NB4 (cell line): ENCODE measurements at regions not wholly inside any gene's neighbourhood (a gene's known extent, or its start where the extent isn't known, plus 50 kb on each side); places are given as distances from the start of the nearest gene placed in this dataset.

ENCODE experiments used
- DNase-seq: peaks from one replicate; pipeline ENCODE4 v3.0.0; 2010; ENCODE audit warnings: low read depth
- H3K4me3 ChIP-seq: one replicate; pipeline ENCODE4 v1.5.1; 2011; ENCODE audit warnings: mild to moderate bottlenecking, low read depth, low read length, moderate library complexity
- CTCF ChIP-seq: IDR thresholded peaks from one replicate; pipeline ENCODE4 v1.5.1; 2012; ENCODE audit warnings: low read depth, low read length
- MAX ChIP-seq: IDR thresholded peaks from 2 replicates; pipeline ENCODE4 v1.6.1; 2011; ENCODE audit warnings: low read depth, low read length
- MYC ChIP-seq: IDR thresholded peaks from 2 replicates; pipeline ENCODE4 v1.6.1; 2011; ENCODE audit warnings: low read depth, low read length
- POLR2A ChIP-seq: IDR thresholded peaks from 2 replicates; pipeline ENCODE4 v1.6.1; 2011; ENCODE audit warnings: mild to moderate bottlenecking; ENCODE audit not compliant: insufficient read length; ENCODE audit errors: extremely low read depth

- no peak for TF ChIP-seq POLR2A
- no peak for TF ChIP-seq CTCF
- TF ChIP-seq MAX: no peak
- no peak for TF ChIP-seq MYC
- DNase-seq: no peak
- H3K4me3 ChIP-seq: no peak overlapping the region
Observed at GRCh38 chr3:182482705-182483104, 310.6 kb upstream of the ATP11B start.

- TF ChIP-seq CTCF: no peak
- no peak for DNase-seq
- no peak overlapping the region for H3K4me3 ChIP-seq
Observed at GRCh38 chr3:182484682-182485081, 308.6 kb upstream of the ATP11B start.

- no peak for DNase-seq
- no peak overlapping the region for H3K4me3 ChIP-seq
- no peak for TF ChIP-seq POLR2A
- no peak for TF ChIP-seq CTCF
- TF ChIP-seq MAX: no peak
- no peak for TF ChIP-seq MYC
Observed at GRCh38 chr3:182485301-182485700, 308.0 kb upstream of the ATP11B start.

- DNase-seq: no peak
- TF ChIP-seq CTCF (no peak), POLR2A (no peak), MYC (no peak), MAX (no peak)
Observed at GRCh38 chr3:182486463-182486862, 306.8 kb upstream of the ATP11B start.

GRCh38 chr3:182487143-182487542 is 306.2 kb upstream of the ATP11B start:
- TF ChIP-seq MAX (no peak), CTCF (no peak), POLR2A (no peak), MYC (no peak)
- DNase-seq: no peak
- no peak overlapping the region for H3K4me3 ChIP-seq

More at GRCh38 chr3:182486463-182486862, 306.8 kb upstream of the ATP11B start:
- H3K4me3 ChIP-seq: no peak overlapping the region

GRCh38 chr3:182487611-182488010 is 305.7 kb upstream of the ATP11B start:
- TF ChIP-seq POLR2A: no peak
- no peak for TF ChIP-seq MAX
- no peak for TF ChIP-seq CTCF
- TF ChIP-seq MYC: no peak
- DNase-seq: no peak
- no peak overlapping the region for H3K4me3 ChIP-seq
